ENCODE measurements at regions not wholly inside any gene's neighbourhood (a gene's known extent, or its start where the extent isn't known, plus 50 kb on each side); places are given as distances from the start of the nearest gene placed in this dataset.

DNA sequence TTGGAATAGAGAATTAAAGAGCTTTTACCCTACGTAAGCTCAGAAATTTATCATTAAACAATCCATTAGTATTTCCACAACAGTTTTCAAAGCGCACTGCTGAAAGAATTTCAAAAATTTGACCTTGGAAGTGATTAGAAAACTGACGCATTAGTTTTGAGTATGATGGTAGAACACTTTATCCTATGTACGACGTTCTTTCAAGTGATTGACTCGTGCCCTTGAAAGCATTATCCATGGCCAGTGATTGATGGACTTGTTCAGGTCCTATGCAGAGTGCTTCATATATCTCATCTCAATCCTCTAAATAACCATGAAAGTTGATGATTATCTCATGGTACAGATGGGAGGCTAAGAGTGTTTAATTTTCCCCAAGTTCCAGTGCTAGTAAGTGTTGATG is 697.2 kb downstream of the USP25 start:
- no peak overlapping the region for H3K4me3 ChIP-seq (ENCODE audit: low read length in 2 of 2)
- H3K36me3 ChIP-seq (ENCODE audit: control insufficient read depth in 1 of 2, insufficient read depth in 2 of 2, low read length in 1 of 2) = no peaks in the 10 kb centered on the region
- 55 to 77% methylated on average over 6 of the region's 6 CpGs for WGBS, 2 donors
- no peaks in the 10 kb centered on the region for H3K9me3 ChIP-seq (ENCODE audit: control insufficient read depth, low read length)
- intact Hi-C loops (cut with DNase I) = no loop called here
- H3K27ac ChIP-seq (ENCODE audit: low read depth in 1 of 2, low read length in 2 of 2) = no peak overlapping the region
- no peak for DNase-seq
- no peak for ATAC-seq (ENCODE audit: low FRiP score)
- no peaks in the 10 kb centered on the region for H3K4me1 ChIP-seq (ENCODE audit: control insufficient read depth in 1 of 2, insufficient read depth in 2 of 2, low read length in 2 of 2)
- no peaks in the 10 kb centered on the region for H3K27me3 ChIP-seq (ENCODE audit: control insufficient read depth in 1 of 2, insufficient read depth in 2 of 2, low read length in 1 of 2)

DNA sequence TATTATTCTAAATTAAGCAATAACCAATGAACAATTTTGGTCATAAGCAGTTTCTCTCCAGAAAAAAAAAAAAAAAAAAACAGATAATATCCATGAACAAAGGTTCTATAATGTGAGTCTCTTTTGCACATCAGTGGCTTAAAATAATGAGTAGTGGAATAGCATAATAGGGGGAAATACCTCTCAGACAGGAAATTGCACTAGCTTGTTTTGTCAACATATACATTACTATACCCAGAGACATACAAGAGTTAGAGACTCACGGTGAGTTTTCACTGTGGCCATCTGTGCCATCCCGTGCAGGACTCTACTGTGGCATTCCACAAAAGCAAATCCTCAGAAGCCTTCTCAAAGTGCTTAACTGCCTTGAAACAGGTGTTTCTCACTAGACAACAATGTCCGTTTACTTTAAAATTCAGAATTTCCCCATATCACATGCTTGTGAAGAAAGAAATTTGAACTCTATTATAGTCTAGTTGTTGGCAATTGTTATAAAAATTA is 697.9 kb downstream of the USP25 start:
- no peak for ATAC-seq (ENCODE audit: low FRiP score)
- no peaks in the 10 kb centered on the region for H3K36me3 ChIP-seq (ENCODE audit: control insufficient read depth in 1 of 2, insufficient read depth in 2 of 2, low read length in 1 of 2)
- no peaks in the 10 kb centered on the region for H3K4me1 ChIP-seq (ENCODE audit: control insufficient read depth in 1 of 2, insufficient read depth in 2 of 2, low read length in 2 of 2)
- no peak for DNase-seq
- no peaks in the 10 kb centered on the region for H3K9me3 ChIP-seq (ENCODE audit: control insufficient read depth, low read length)
- intact Hi-C loops (cut with DNase I) = no loop called here
- H3K27me3 ChIP-seq (ENCODE audit: control insufficient read depth in 1 of 2, insufficient read depth in 2 of 2, low read length in 1 of 2) = no peaks in the 10 kb centered on the region
- 86 to 95% methylated on average over 3 of the region's 3 CpGs for WGBS, 2 donors
- no peak overlapping the region for H3K27ac ChIP-seq (ENCODE audit: low read depth in 1 of 2, low read length in 2 of 2)
- no peak overlapping the region for H3K4me3 ChIP-seq (ENCODE audit: low read length in 2 of 2)

DNA sequence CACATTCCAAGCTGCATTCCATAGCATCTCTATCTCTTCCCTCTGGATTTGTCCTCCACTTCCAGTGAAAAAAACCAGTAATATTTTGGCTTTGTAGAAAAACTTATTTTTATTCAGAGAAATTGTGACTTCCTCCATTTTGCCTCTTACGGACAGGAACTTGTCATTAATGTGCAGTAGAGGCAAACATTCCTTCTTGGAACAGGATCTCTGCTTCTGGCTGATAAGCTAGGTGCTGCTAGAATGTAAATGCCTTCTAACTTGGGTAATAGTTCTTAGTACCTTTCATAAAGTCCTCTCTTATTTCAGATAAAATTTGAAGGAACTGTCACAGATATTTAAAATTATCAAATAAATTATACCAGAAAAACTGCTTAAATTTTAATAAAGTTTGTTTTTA is 707.8 kb downstream of the USP25 start:
- 81 to 87% methylated on average over 1 of the region's 1 CpG for WGBS, 2 donors
- Histone ChIP-seq H3K27me3 (ENCODE audit: control insufficient read depth in 1 of 2, insufficient read depth in 2 of 2, low read length in 1 of 2) (no peaks in the 10 kb centered on the region), H3K4me1 (ENCODE audit: control insufficient read depth in 1 of 2, insufficient read depth in 2 of 2, low read length in 2 of 2) (no peaks in the 10 kb centered on the region), H3K36me3 (ENCODE audit: control insufficient read depth in 1 of 2, insufficient read depth in 2 of 2, low read length in 1 of 2) (no peaks in the 10 kb centered on the region), H3K4me3 (ENCODE audit: low read length in 2 of 2) (no peak overlapping the region), H3K9me3 (ENCODE audit: control insufficient read depth, low read length) (no peaks in the 10 kb centered on the region), H3K27ac (ENCODE audit: low read depth in 1 of 2, low read length in 2 of 2) (no peak overlapping the region)
- no peak for ATAC-seq (ENCODE audit: low FRiP score)
- no peak for DNase-seq
- intact Hi-C loops (cut with DNase I) = no loop called here

DNA sequence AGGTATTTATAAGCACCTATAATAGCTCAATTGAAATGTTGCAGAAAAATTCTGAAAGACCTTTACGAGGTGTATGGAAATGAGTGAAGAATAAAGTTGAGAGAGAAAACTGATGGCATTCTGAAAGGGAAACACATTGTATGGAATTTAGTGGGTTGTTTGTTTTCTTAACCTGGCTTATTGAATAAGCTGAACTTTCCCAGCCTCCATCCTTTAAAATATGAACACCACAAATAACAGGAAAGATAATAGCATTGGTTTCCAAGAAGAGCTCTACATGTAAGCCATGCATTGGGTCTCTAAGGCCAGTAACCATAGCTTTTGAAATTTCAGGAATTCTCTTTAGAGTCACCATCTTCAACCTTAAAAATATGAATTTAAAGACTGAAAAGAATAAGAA is 709.0 kb downstream of the USP25 start:
- ATAC-seq (ENCODE audit: low FRiP score) = no peak
- Histone ChIP-seq H3K4me1 (ENCODE audit: control insufficient read depth in 1 of 2, insufficient read depth in 2 of 2, low read length in 2 of 2) (no peaks in the 10 kb centered on the region), H3K4me3 (ENCODE audit: low read length in 2 of 2) (no peak overlapping the region), H3K27ac (ENCODE audit: low read depth in 1 of 2, low read length in 2 of 2) (no peak overlapping the region), H3K36me3 (ENCODE audit: control insufficient read depth in 1 of 2, insufficient read depth in 2 of 2, low read length in 1 of 2) (no peaks in the 10 kb centered on the region), H3K9me3 (ENCODE audit: control insufficient read depth, low read length) (no peaks in the 10 kb centered on the region), H3K27me3 (ENCODE audit: control insufficient read depth in 1 of 2, insufficient read depth in 2 of 2, low read length in 1 of 2) (no peaks in the 10 kb centered on the region)
- 97% methylated on average over 1 of the region's 1 CpG for WGBS, 2 donors
- no peak for DNase-seq
- intact Hi-C loops (cut with DNase I) = no loop called here

DNA sequence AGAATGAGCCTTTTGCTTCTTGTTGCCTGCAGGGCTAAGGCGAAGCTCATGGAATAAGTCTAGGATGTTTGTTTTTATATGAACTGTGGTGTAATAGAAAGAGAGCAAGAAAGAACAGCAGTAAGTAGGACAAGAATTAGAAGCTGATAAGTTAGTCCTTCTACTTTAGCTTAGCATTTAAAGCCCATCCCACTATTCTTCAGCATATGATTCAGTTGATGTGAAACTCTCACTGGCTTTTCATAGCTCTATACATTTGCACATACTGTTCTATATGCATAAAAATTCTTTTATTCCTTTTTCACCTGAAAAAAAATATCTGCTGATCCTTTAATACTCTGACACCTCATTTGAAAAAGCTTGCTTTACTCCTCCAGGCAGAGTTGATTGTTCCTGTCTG is 712.0 kb downstream of the USP25 start:
- DNase-seq (no peak), ATAC-seq (ENCODE audit: low FRiP score) (no peak)
- Histone ChIP-seq H3K27me3 (ENCODE audit: control insufficient read depth in 1 of 2, insufficient read depth in 2 of 2, low read length in 1 of 2) (no peaks in the 10 kb centered on the region), H3K27ac (ENCODE audit: low read depth in 1 of 2, low read length in 2 of 2) (no peak overlapping the region), H3K4me3 (ENCODE audit: low read length in 2 of 2) (no peak overlapping the region), H3K9me3 (ENCODE audit: control insufficient read depth, low read length) (no peaks in the 10 kb centered on the region), H3K36me3 (ENCODE audit: control insufficient read depth in 1 of 2, insufficient read depth in 2 of 2, low read length in 1 of 2) (no peaks in the 10 kb centered on the region), H3K4me1 (ENCODE audit: control insufficient read depth in 1 of 2, insufficient read depth in 2 of 2, low read length in 2 of 2) (no peaks in the 10 kb centered on the region)
- 21 to 33% methylated on average over 1 of the region's 1 CpG for WGBS, 2 donors
- intact Hi-C loops (cut with DNase I) = no loop called here

DNA sequence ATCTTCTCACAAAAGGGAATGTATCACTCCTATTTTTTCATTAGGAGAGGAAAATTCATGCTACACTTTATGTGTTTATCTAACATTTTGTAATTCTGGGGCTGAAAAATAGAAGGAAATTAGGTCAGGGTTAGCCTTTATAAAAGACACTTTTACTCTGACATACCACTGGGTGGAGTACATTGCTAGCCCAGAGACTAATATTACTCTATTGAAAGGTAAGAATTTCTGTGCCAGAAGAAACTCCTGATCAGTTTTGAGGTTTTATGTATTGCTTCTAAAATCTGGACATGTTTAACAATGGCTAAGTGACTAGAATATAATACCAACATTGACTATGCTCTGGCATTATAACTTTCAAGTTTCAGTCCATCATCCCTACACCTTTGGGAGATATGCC is 724.6 kb downstream of the USP25 start:
- intact Hi-C loops (cut with DNase I) = no loop called here
- no peaks in the 10 kb centered on the region for H3K9me3 ChIP-seq (ENCODE audit: control insufficient read depth, low read length)
- DNase-seq = no peak
- ATAC-seq (ENCODE audit: low FRiP score) = peak; percentile 60
- no peak overlapping the region for H3K4me3 ChIP-seq (ENCODE audit: low read length in 2 of 2)
- H3K4me1 ChIP-seq (ENCODE audit: control insufficient read depth in 1 of 2, insufficient read depth in 2 of 2, low read length in 2 of 2) = peaks cover 0 to 3% of the 10 kb centered on the region in 2 donors
- H3K27ac ChIP-seq (ENCODE audit: low read depth in 1 of 2, low read length in 2 of 2) = no peak overlapping the region
- no peaks in the 10 kb centered on the region for H3K36me3 ChIP-seq (ENCODE audit: control insufficient read depth in 1 of 2, insufficient read depth in 2 of 2, low read length in 1 of 2)
- H3K27me3 ChIP-seq (ENCODE audit: control insufficient read depth in 1 of 2, insufficient read depth in 2 of 2, low read length in 1 of 2) = no peaks in the 10 kb centered on the region

DNA sequence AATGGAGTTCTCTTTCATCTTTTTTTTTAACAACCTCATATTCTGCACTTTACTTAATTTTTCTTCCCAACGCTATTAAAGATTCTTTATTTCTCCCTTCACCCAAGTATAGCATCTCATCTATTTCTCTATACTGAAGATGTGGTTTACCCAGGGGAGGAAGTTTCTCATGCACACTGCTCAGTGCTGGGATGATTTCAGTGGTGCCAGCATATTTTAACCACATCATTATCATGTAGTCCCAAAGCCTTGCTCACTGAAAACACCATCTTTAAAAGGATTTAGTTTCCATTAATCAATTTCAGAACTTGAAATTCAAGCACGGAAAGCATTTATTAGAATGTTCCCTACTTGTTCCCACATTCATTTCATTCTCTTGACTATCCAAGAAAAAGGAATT is 725.7 kb downstream of the USP25 start:
- no peaks in the 10 kb centered on the region for H3K36me3 ChIP-seq (ENCODE audit: control insufficient read depth in 1 of 2, insufficient read depth in 2 of 2, low read length in 1 of 2)
- no peaks in the 10 kb centered on the region for H3K9me3 ChIP-seq (ENCODE audit: control insufficient read depth, low read length)
- intact Hi-C loops (cut with DNase I) = no loop called here
- H3K4me1 ChIP-seq (ENCODE audit: control insufficient read depth in 1 of 2, insufficient read depth in 2 of 2, low read length in 2 of 2) = peaks cover 0 to 3% of the 10 kb centered on the region in 2 donors
- DNase-seq (no peak), ATAC-seq (ENCODE audit: low FRiP score) (no peak)
- H3K27ac ChIP-seq (ENCODE audit: low read depth in 1 of 2, low read length in 2 of 2) = no peak overlapping the region
- H3K4me3 ChIP-seq (ENCODE audit: low read length in 2 of 2) = no peak overlapping the region
- WGBS, 2 donors = 86 to 92% methylated on average over 2 of the region's 2 CpGs
- H3K27me3 ChIP-seq (ENCODE audit: control insufficient read depth in 1 of 2, insufficient read depth in 2 of 2, low read length in 1 of 2) = no peaks in the 10 kb centered on the region

DNA sequence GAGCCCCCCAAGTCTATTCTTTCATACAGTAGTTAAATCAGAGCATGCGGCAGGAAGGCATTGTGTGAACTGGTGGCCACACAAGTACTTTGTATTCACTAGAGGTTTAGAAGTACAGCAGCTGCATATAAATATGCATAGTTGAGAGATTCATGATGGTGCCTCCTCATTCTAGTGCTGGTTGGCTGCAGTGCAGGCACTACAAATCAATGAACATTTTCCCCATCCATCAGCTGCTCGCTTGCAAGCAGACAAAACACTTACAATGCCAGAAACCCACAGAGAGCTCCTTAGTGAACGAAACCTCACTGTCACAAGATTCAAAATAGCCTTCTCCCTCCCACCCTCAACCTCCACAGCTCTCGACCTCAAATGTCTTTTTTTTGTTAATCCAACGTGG is 726.2 kb downstream of the USP25 start:
- Histone ChIP-seq H3K9me3 (ENCODE audit: control insufficient read depth, low read length) (no peaks in the 10 kb centered on the region), H3K4me3 (ENCODE audit: low read length in 2 of 2) (no peak overlapping the region), H3K27ac (ENCODE audit: low read depth in 1 of 2, low read length in 2 of 2) (no peak overlapping the region), H3K27me3 (ENCODE audit: control insufficient read depth in 1 of 2, insufficient read depth in 2 of 2, low read length in 1 of 2) (no peaks in the 10 kb centered on the region), H3K36me3 (ENCODE audit: control insufficient read depth in 1 of 2, insufficient read depth in 2 of 2, low read length in 1 of 2) (no peaks in the 10 kb centered on the region), H3K4me1 (ENCODE audit: control insufficient read depth in 1 of 2, insufficient read depth in 2 of 2, low read length in 2 of 2) (peaks cover 0 to 3% of the 10 kb centered on the region in 2 donors)
- 28 to 46% methylated on average over 5 of the region's 5 CpGs for WGBS, 2 donors
- intact Hi-C loops (cut with DNase I) = no loop called here
- no peak for ATAC-seq (ENCODE audit: low FRiP score)
- DNase-seq = no peak

DNA sequence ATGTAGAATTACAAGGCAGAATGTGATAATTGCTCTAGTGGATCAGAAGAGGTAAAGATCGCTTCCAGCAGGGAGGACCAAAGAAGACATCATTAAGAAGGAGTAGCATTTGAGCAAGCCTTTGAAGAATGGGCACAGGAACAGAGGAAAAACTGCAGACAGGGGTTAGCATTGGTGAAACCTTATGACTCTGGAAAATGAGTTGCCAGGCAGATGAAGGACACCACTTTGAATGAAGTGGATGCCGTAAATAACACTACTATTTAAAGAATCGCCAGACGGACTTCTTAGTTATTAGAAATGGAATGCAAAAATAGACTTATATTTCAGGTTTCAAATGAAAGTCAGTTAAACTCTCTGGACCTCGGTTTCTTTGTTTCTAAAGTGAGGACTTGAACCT is 727.7 kb downstream of the USP25 start:
- WGBS, 2 donors = 77 to 87% methylated on average over 5 of the region's 5 CpGs
- H3K4me1 ChIP-seq (ENCODE audit: control insufficient read depth in 1 of 2, insufficient read depth in 2 of 2, low read length in 2 of 2) = peaks cover 0 to 3% of the 10 kb centered on the region in 2 donors
- ATAC-seq (ENCODE audit: low FRiP score) = no peak
- H3K4me3 ChIP-seq (ENCODE audit: low read length in 2 of 2) = no peak overlapping the region
- intact Hi-C loops (cut with DNase I) = no loop called here
- DNase-seq = no peak
- no peak overlapping the region for H3K27ac ChIP-seq (ENCODE audit: low read depth in 1 of 2, low read length in 2 of 2)
- H3K36me3 ChIP-seq (ENCODE audit: control insufficient read depth in 1 of 2, insufficient read depth in 2 of 2, low read length in 1 of 2) = no peaks in the 10 kb centered on the region
- H3K27me3 ChIP-seq (ENCODE audit: control insufficient read depth in 1 of 2, insufficient read depth in 2 of 2, low read length in 1 of 2) = no peaks in the 10 kb centered on the region
- no peaks in the 10 kb centered on the region for H3K9me3 ChIP-seq (ENCODE audit: control insufficient read depth, low read length)

Measured in aorta (tissue), 5 donors.